Mucosa of descending colon (tissue), 3 donors: ENCODE measurements at regions not wholly inside any gene's neighbourhood (a gene's known extent, or its start where the extent isn't known, plus 50 kb on each side); places are given as distances from the start of the nearest gene placed in this dataset.

Experiments used
- ATAC-seq: fragments of 200-7000 bp; cut with Tn5 transposase; one replicate; pipeline ENCODE4 v1.9.1; 2020; ENCODE audit warnings: mild to moderate bottlenecking, moderate library complexity
- DNase-seq, 3 donors: peaks; one replicate each; pipeline ENCODE4 v3.0.0-alpha.2; 2020
- H3K36me3 ChIP-seq: fragments of 200-600 bp; one replicate; pipeline ENCODE4 v1.8.0; 2021; ENCODE audit warnings: low read depth, mild to moderate bottlenecking
- H3K4me1 ChIP-seq: fragments of 200-600 bp; one replicate; pipeline ENCODE4 v1.8.0; 2021; ENCODE audit warnings: low read depth, mild to moderate bottlenecking
- H3K4me3 ChIP-seq: fragments of 200-600 bp; one replicate; pipeline ENCODE4 v1.8.0; 2021; ENCODE audit warnings: mild to moderate bottlenecking
- H3K9me3 ChIP-seq: fragments of 200-600 bp; one replicate; pipeline ENCODE4 v1.8.0; 2021; ENCODE audit warnings: mild to moderate bottlenecking
- CTCF ChIP-seq: fragments of 200-600 bp; IDR thresholded peaks from one replicate; pipeline ENCODE4 v1.8.0; 2022; ENCODE audit warnings: antibody characterized with exemption, mild to moderate bottlenecking
- intact Hi-C, 2 donors: fragments of 100-400 bp; cut with DNase I in 1 of 2; cut with micrococcal nuclease in 1 of 2; formaldehyde crosslinking; loops; one replicate each; pipeline versions ENCODE4 v1.11.0 to v1.11.1; 2022; cut with DNase I, micrococcal nuclease
- donor health status: DM: no; HTN: no; CAD: no; lungs with moderate emphysema.
- donor health status: DM: no; HTN: no; CAD: no.
- donor health status: DM: no; HTN: yes; CAD: no.

GRCh38 chr5:167554564-167555290, 736.7 kb upstream of the WWC1 start:
- ATAC-seq (no peak), DNase-seq (no peak)
- intact Hi-C loops, result no loop called here
- H3K4me3 ChIP-seq, result no peak overlapping the region
- no peaks in the 10 kb centered on the region for H3K4me1 ChIP-seq
- H3K9me3 ChIP-seq, result no peaks in the 10 kb centered on the region
- TF ChIP-seq CTCF, result no peak
- no peaks in the 10 kb centered on the region for H3K36me3 ChIP-seq

- Histone ChIP-seq H3K9me3 (no peaks in the 10 kb centered on the region), H3K4me3 (no peak overlapping the region), H3K4me1 (no peaks in the 10 kb centered on the region), H3K36me3 (no peaks in the 10 kb centered on the region)
- intact Hi-C loops, result no loop called here
- ATAC-seq (no peak), DNase-seq (no peak)
- no peak for TF ChIP-seq CTCF
Measured at GRCh38 chr5:167555565-167556166, 735.8 kb upstream of the WWC1 start.

DNA sequence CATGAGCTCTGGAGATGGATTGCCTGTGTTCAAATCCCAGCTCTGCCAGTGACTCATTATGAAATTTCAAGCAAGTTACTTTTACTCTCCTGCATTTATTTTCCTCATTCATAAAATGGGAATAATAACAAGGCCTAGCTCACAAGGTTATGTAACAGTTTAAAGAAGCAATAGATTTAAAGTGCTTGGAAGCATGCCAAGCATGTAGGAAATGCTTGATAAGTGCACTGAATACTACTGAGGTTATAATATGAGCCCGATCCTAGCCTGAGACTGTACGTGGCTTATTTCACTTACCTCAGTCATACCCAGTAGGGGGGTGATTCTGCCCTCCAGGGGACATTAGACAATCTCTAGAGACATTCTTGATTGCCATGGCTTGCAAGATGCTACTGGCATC, 734.1 kb upstream of the WWC1 start:
- Histone ChIP-seq H3K36me3 (no peaks in the 10 kb centered on the region), H3K4me1 (no peaks in the 10 kb centered on the region), H3K9me3 (no peaks in the 10 kb centered on the region), H3K4me3 (no peak overlapping the region)
- no peak for DNase-seq
- no peak for ATAC-seq
- no peak for TF ChIP-seq CTCF
- intact Hi-C loops, result no loop called here

- ATAC-seq (no peak), DNase-seq (no peak)
- Histone ChIP-seq H3K9me3 (no peaks in the 10 kb centered on the region), H3K4me3 (no peak overlapping the region), H3K4me1 (no peaks in the 10 kb centered on the region), H3K36me3 (no peaks in the 10 kb centered on the region)
- intact Hi-C loops, result no loop called here
- no peak for TF ChIP-seq CTCF
Measured at GRCh38 chr5:167561796-167562195, 729.6 kb upstream of the WWC1 start.

GRCh38 chr5:167564275-167564674, 727.2 kb upstream of the WWC1 start:
- H3K4me3 ChIP-seq, result no peak overlapping the region
- no peak for TF ChIP-seq CTCF
- no peaks in the 10 kb centered on the region for H3K4me1 ChIP-seq
- H3K36me3 ChIP-seq, result no peaks in the 10 kb centered on the region
- no peak for ATAC-seq
- intact Hi-C loops, result no loop called here
- no peak for DNase-seq
- no peaks in the 10 kb centered on the region for H3K9me3 ChIP-seq
